ENCODE measurements at regions not wholly inside any gene's neighbourhood (a gene's known extent, or its start where the extent isn't known, plus 50 kb on each side); places are given as distances from the start of the nearest gene placed in this dataset.
A peak's percentile ranks its signal among the peaks of the same experiment; 100 is the strongest.

DNA sequence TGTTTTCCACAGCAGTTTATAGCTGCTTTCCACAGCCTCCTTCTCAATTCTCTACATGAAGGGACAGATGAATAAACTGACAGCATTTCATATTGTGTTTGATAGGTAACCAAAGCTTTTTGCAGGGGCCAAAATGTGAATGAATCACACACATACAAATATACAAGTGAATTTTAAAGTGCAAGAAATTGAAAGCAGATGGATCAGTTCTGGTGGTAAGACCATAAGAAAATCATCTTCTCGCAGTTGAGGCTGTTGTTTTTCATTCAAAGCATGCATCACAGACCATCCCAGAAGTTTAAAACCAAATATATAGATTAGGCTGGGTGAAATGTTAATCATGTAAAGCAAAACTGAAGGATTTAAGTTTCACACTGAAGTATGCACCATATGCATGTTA lies 1569.4 kb downstream of the PCDH9 start:
- Histone ChIP-seq H3K4ac (ENCODE audit: low read depth, low read length) (no peak overlapping the region), H4K8ac (ENCODE audit: low read depth in 2 of 2, low read length in 2 of 2) (no peak overlapping the region), H3K4me1 (ENCODE audit: control insufficient read depth, insufficient read depth, low read length) (no peaks in the 10 kb centered on the region), H2BK5ac (ENCODE audit: low read depth, low read length, poor library complexity, severe bottlenecking) (no peak overlapping the region), H3K27ac (ENCODE audit: insufficient read depth, low read length) (no peak overlapping the region), H2AK9ac (replicated peaks; ENCODE audit: low read depth, low read length, poor library complexity) (no peak overlapping the region), H2BK15ac (ENCODE audit: low read depth, low read length) (no peak overlapping the region), H2BK20ac (ENCODE audit: low read depth, low read length) (no peak overlapping the region), H3K14ac (replicated peaks; ENCODE audit: low read depth, low read length) (no peak overlapping the region), H3K36me3 (ENCODE audit: control insufficient read depth, insufficient read depth, low read length) (no peaks in the 10 kb centered on the region), H2AK5ac (ENCODE audit: low read depth, low read length) (no peak overlapping the region), H3K9me3 (ENCODE audit: control insufficient read depth, insufficient read depth, low read length) (no peaks in the 10 kb centered on the region), H3K18ac (ENCODE audit: low read depth, low read length) (no peak overlapping the region), H3K4me3 (ENCODE audit: insufficient read depth, low read depth, low read length) (no peak overlapping the region), H3K9ac (ENCODE audit: low read depth, low read length) (no peak overlapping the region), H3K4me2 (ENCODE audit: low read depth, low read length) (no peak overlapping the region), H3K56ac (ENCODE audit: extremely low read depth, insufficient read depth, low read length) (no peak overlapping the region), H3K79me1 (ENCODE audit: low read depth in 1 of 2, low read length in 2 of 2) (no peaks in the 10 kb centered on the region), H3K9me1 (ENCODE audit: insufficient read depth, low read length) (no peaks in the 10 kb centered on the region), H2BK120ac (ENCODE audit: low read depth, low read length) (no peak overlapping the region), H4K91ac (ENCODE audit: insufficient read depth, low read depth, low read length) (no peak overlapping the region), H4K20me1 (ENCODE audit: insufficient read depth, low read length) (no peaks in the 10 kb centered on the region), H3K27me3 (ENCODE audit: control insufficient read depth, insufficient read depth, low read length) (no peaks in the 10 kb centered on the region), H4K5ac (ENCODE audit: low read depth, low read length) (no peak overlapping the region), H2AFZ (replicated peaks; ENCODE audit: low read length, poor library complexity) (no peak overlapping the region), H3K23ac (ENCODE audit: low read depth, low read length) (no peak overlapping the region)
- ChIA-PET POLR2A (ENCODE audit: unreplicated experiment) (no interaction called here), CTCF (no interaction called here)
- no peak for TF ChIP-seq CEBPB (IDR thresholded peaks at IDR 0.05; ENCODE audit: low read depth, low read length)
- TF ChIP-seq NFE2L2 (IDR thresholded peaks at IDR 0.05; ENCODE audit: low read depth, low read length): no peak
- TF ChIP-seq FOS (IDR thresholded peaks at IDR 0.05; ENCODE audit: low read depth, low read length): no peak
- TF ChIP-seq BHLHE40 (IDR thresholded peaks at IDR 0.05; ENCODE audit: low read depth, low read length): no peak
- no peak for TF ChIP-seq RAD21 (IDR thresholded peaks at IDR 0.05; ENCODE audit: low read length)
- ATAC-seq (ENCODE audit: low read depth) (no peak), DNase-seq (peak; percentile 22)
- no CpG with 5 or more reads among the region's 1 CpG for WGBS, 2 experiments (ENCODE audit: extremely low coverage in 2 of 2, insufficient read length in 1 of 2)
- BruUV-seq (replicated peaks): no TSS peak
- in situ Hi-C loops (cut with MboI; ENCODE audit: low sequenced_read_pairs) (no loop called here), dilution Hi-C loops (cut with HindIII; ENCODE audit: low sequenced_read_pairs, unreplicated experiment) (no loop called here), intact Hi-C loops (cut with micrococcal nuclease) (no loop called here)
